Mammary epithelial cell (primary cell): ENCODE measurements at regions not wholly inside any gene's neighbourhood (a gene's known extent, or its start where the extent isn't known, plus 50 kb on each side); places are given as distances from the start of the nearest gene placed in this dataset.

ENCODE experiments used
- EZH2 ChIP-seq: IDR thresholded peaks from 2 replicates; pipeline ENCODE4 v1.6.1; 2012; ENCODE audit warnings: low read length, inconsistent platforms, borderline replicate concordance
- TF ChIP-seq, protein P1 (sequence below), 2 donors: IDR thresholded peaks in 1 of 2; conservative IDR thresholded peaks in 1 of 2; 2 replicates each; pipeline ENCODE4 v1.5.1; 2011 to 2012; ENCODE audit warnings: inconsistent platforms in 2 of 2, low read length in 2 of 2, mild to moderate bottlenecking in 2 of 2, control low read depth in 1 of 2, low read depth in 1 of 2; ENCODE audit not compliant: insufficient read depth in 1 of 2; ENCODE audit errors: extremely low read depth in 1 of 2

- TF ChIP-seq, protein P1, sequence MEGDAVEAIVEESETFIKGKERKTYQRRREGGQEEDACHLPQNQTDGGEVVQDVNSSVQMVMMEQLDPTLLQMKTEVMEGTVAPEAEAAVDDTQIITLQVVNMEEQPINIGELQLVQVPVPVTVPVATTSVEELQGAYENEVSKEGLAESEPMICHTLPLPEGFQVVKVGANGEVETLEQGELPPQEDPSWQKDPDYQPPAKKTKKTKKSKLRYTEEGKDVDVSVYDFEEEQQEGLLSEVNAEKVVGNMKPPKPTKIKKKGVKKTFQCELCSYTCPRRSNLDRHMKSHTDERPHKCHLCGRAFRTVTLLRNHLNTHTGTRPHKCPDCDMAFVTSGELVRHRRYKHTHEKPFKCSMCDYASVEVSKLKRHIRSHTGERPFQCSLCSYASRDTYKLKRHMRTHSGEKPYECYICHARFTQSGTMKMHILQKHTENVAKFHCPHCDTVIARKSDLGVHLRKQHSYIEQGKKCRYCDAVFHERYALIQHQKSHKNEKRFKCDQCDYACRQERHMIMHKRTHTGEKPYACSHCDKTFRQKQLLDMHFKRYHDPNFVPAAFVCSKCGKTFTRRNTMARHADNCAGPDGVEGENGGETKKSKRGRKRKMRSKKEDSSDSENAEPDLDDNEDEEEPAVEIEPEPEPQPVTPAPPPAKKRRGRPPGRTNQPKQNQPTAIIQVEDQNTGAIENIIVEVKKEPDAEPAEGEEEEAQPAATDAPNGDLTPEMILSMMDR (conservative IDR thresholded peaks at IDR 0.05 in 1 of 2, IDR thresholded peaks at IDR 0.05 in 1 of 2; ENCODE audit: extremely low read depth in 1 of 2, insufficient read depth in 1 of 2, low read depth in 1 of 2, low read length in 2 of 2) = no peak
- TF ChIP-seq EZH2 = no peak
Measured at GRCh38 chr10:89092981-89093380, 102.4 kb downstream of the FAS start.
